CD8-positive, alpha-beta memory T cell (primary cell): ENCODE measurements at regions not wholly inside any gene's neighbourhood (a gene's known extent, or its start where the extent isn't known, plus 50 kb on each side); places are given as distances from the start of the nearest gene placed in this dataset.

Experiments used
- CTCF ChIA-PET: fragments of 350-600 bp; sonication (Branson Sonifier 250); formaldehyde crosslinking; loops from one replicate; lab custom pipeline; 2021; ENCODE audit warnings: antibody characterized with exemption; lab: Charles Lee
- POLR2A ChIA-PET: fragments of 350-600 bp; sonication (Branson Sonifier 250); formaldehyde crosslinking; loops from one replicate; lab custom pipeline; 2021; ENCODE audit warnings: antibody characterized with exemption; lab: Charles Lee
- DNase-seq, 5 donors: peaks; one replicate each; pipeline versions ENCODE4 v3.0.0 to v3.0.0-alpha.2; 2020 to 2022; ENCODE audit warnings: mixed read lengths in 1 of 5
- H3K27ac ChIP-seq: one replicate; pipeline ENCODE4 v1.7.0; 2013; ENCODE audit warnings: low read depth, mild to moderate bottlenecking, low read length, moderate library complexity
- H3K27me3 ChIP-seq: 2 replicates; pipeline ENCODE4 v1.7.0; 2013; ENCODE audit warnings: low read length, mild to moderate bottlenecking; ENCODE audit not compliant: insufficient read depth, poor library complexity, severe bottlenecking
- H3K36me3 ChIP-seq: 2 replicates; pipeline ENCODE4 v1.7.0; 2013; ENCODE audit warnings: mild to moderate bottlenecking, low read length, moderate library complexity; ENCODE audit not compliant: insufficient read depth
- H3K4me1 ChIP-seq: 2 replicates; pipeline ENCODE4 v1.7.0; 2013; ENCODE audit warnings: mild to moderate bottlenecking, low read length, moderate library complexity; ENCODE audit not compliant: insufficient read depth
- H3K4me3 ChIP-seq: 2 replicates; pipeline ENCODE4 v1.7.0; 2013; ENCODE audit warnings: mild to moderate bottlenecking, low read length
- H3K9me3 ChIP-seq: 2 replicates; pipeline ENCODE4 v1.7.0; 2013; ENCODE audit warnings: mild to moderate bottlenecking, low read length
- H3K27ac Mint-ChIP-seq, 8 donors: one replicate each; pipeline ENCODE4 v1.8.0; 2020 to 2021; ENCODE audit warnings: mixed read lengths in 8 of 8, mild to moderate bottlenecking in 6 of 8, inconsistent platforms in 3 of 8, moderate library complexity in 3 of 8
- H3K27me3 Mint-ChIP-seq, 2 donors: one replicate each; pipeline ENCODE4 v1.8.0; 2020 to 2021; ENCODE audit warnings: mixed read lengths in 2 of 2, mild to moderate bottlenecking in 1 of 2, moderate library complexity in 1 of 2
- H3K36me3 Mint-ChIP-seq, 3 donors: one replicate each; pipeline ENCODE4 v1.8.0; 2020 to 2021; ENCODE audit warnings: mixed read lengths in 3 of 3, inconsistent platforms in 1 of 3, mild to moderate bottlenecking in 1 of 3
- H3K4me1 Mint-ChIP-seq, 3 donors: one replicate each; pipeline ENCODE4 v1.8.0; 2020 to 2021; ENCODE audit warnings: mixed read lengths in 3 of 3, inconsistent platforms in 1 of 3, mild to moderate bottlenecking in 1 of 3
- H3K4me3 Mint-ChIP-seq, 7 donors: one replicate each; pipeline ENCODE4 v1.8.0; 2020 to 2021; ENCODE audit warnings: mixed read lengths in 7 of 7, mild to moderate bottlenecking in 6 of 7, moderate library complexity in 4 of 7, inconsistent platforms in 2 of 7
- H3K9me3 Mint-ChIP-seq, 5 donors: one replicate each; pipeline ENCODE4 v1.8.0; 2020 to 2022; ENCODE audit warnings: mixed read lengths in 5 of 5, mild to moderate bottlenecking in 3 of 5, moderate library complexity in 2 of 5, inconsistent platforms in 1 of 5

- Mint-ChIP-seq H3K36me3 (no peaks in the 10 kb centered on the region), H3K27me3 (peaks cover 0 to 3% of the 10 kb centered on the region in 2 donors), H3K27ac (no peak overlapping the region), H3K4me1 (no peaks in the 10 kb centered on the region), H3K9me3 (no peaks in the 10 kb centered on the region), H3K4me3 (no peak overlapping the region)
- Histone ChIP-seq H3K4me3 (no peak overlapping the region), H3K9me3 (no peaks in the 10 kb centered on the region), H3K4me1 (no peaks in the 10 kb centered on the region), H3K36me3 (no peaks in the 10 kb centered on the region), H3K27ac (no peak overlapping the region), H3K27me3 (no peaks in the 10 kb centered on the region)
- DNase-seq: no peak
- CTCF ChIA-PET: no interaction called here
- POLR2A ChIA-PET: no interaction called here
Observed at GRCh38 chr18:54742659-54743604, 85.3 kb upstream of the RAB27B start.

GRCh38 chr18:54743605-54743995, 84.7 kb upstream of the RAB27B start:
- DNase-seq: no peak
- H3K4me3 ChIP-seq: no peak overlapping the region
- Mint-ChIP-seq H3K27me3 (peaks cover 3% of the 10 kb centered on the region in 2 donors), H3K27ac (no peak overlapping the region), H3K9me3 (no peaks in the 10 kb centered on the region), H3K4me1 (no peaks in the 10 kb centered on the region), H3K36me3 (no peaks in the 10 kb centered on the region), H3K4me3 (no peak overlapping the region)
- ChIA-PET CTCF (no interaction called here), POLR2A (no interaction called here)
- no peaks in the 10 kb centered on the region for H3K9me3 ChIP-seq
- no peaks in the 10 kb centered on the region for H3K4me1 ChIP-seq
- no peaks in the 10 kb centered on the region for H3K36me3 ChIP-seq
- no peaks in the 10 kb centered on the region for H3K27me3 ChIP-seq
- H3K27ac ChIP-seq: no peak overlapping the region

- Histone ChIP-seq H3K4me1 (no peaks in the 10 kb centered on the region), H3K27me3 (no peaks in the 10 kb centered on the region), H3K27ac (no peak overlapping the region), H3K9me3 (no peaks in the 10 kb centered on the region), H3K4me3 (no peak overlapping the region), H3K36me3 (no peaks in the 10 kb centered on the region)
- Mint-ChIP-seq H3K27me3 (peaks cover 3 to 8% of the 10 kb centered on the region in 2 donors), H3K27ac (no peak overlapping the region), H3K4me3 (no peak overlapping the region), H3K36me3 (no peaks in the 10 kb centered on the region), H3K9me3 (no peaks in the 10 kb centered on the region), H3K4me1 (no peaks in the 10 kb centered on the region)
- ChIA-PET CTCF (no interaction called here), POLR2A (no interaction called here)
- DNase-seq: no peak
Observed at GRCh38 chr18:54749291-54749690, 79.0 kb upstream of the RAB27B start.

GRCh38 chr18:54750350-54750749, 77.9 kb upstream of the RAB27B start:
- Mint-ChIP-seq H3K36me3 (no peaks in the 10 kb centered on the region), H3K27ac (no peak overlapping the region), H3K4me3 (no peak overlapping the region), H3K4me1 (no peaks in the 10 kb centered on the region), H3K27me3 (peaks cover 3 to 10% of the 10 kb centered on the region in 2 donors), H3K9me3 (no peaks in the 10 kb centered on the region)
- POLR2A ChIA-PET: no interaction called here
- no peak for DNase-seq
- Histone ChIP-seq H3K36me3 (no peaks in the 10 kb centered on the region), H3K4me3 (no peak overlapping the region), H3K9me3 (no peaks in the 10 kb centered on the region), H3K4me1 (no peaks in the 10 kb centered on the region), H3K27ac (no peak overlapping the region), H3K27me3 (no peaks in the 10 kb centered on the region)
- CTCF ChIA-PET: no interaction called here

GRCh38 chr18:54752185-54752584, 76.1 kb upstream of the RAB27B start:
- DNase-seq: no peak
- no peak overlapping the region for H3K4me3 ChIP-seq
- H3K36me3 Mint-ChIP-seq: no peaks in the 10 kb centered on the region
- no peaks in the 10 kb centered on the region for H3K9me3 Mint-ChIP-seq
- H3K27ac ChIP-seq: no peak overlapping the region
- H3K9me3 ChIP-seq: no peaks in the 10 kb centered on the region
- no peak overlapping the region for H3K27ac Mint-ChIP-seq
- no peak overlapping the region for H3K4me3 Mint-ChIP-seq
- H3K36me3 ChIP-seq: no peaks in the 10 kb centered on the region
- H3K4me1 ChIP-seq: no peaks in the 10 kb centered on the region
- peaks cover 3 to 10% of the 10 kb centered on the region in 2 donors for H3K27me3 Mint-ChIP-seq
- H3K4me1 Mint-ChIP-seq: no peaks in the 10 kb centered on the region
- CTCF ChIA-PET: no interaction called here
- H3K27me3 ChIP-seq: no peaks in the 10 kb centered on the region
- POLR2A ChIA-PET: no interaction called here

GRCh38 chr18:54755456-54755855, 72.8 kb upstream of the RAB27B start:
- H3K27ac Mint-ChIP-seq: no peak overlapping the region
- POLR2A ChIA-PET: no interaction called here
- Histone ChIP-seq H3K4me3 (no peak overlapping the region), H3K27me3 (no peaks in the 10 kb centered on the region), H3K27ac (no peak overlapping the region), H3K4me1 (no peaks in the 10 kb centered on the region), H3K9me3 (no peaks in the 10 kb centered on the region), H3K36me3 (no peaks in the 10 kb centered on the region)
- no peaks in the 10 kb centered on the region for H3K4me1 Mint-ChIP-seq
- H3K27me3 Mint-ChIP-seq: peaks cover 0 to 4% of the 10 kb centered on the region in 2 donors
- no peak overlapping the region for H3K4me3 Mint-ChIP-seq
- H3K36me3 Mint-ChIP-seq: no peaks in the 10 kb centered on the region
- CTCF ChIA-PET: no interaction called here
- DNase-seq: no peak
- no peaks in the 10 kb centered on the region for H3K9me3 Mint-ChIP-seq

GRCh38 chr18:54762386-54762785, 65.9 kb upstream of the RAB27B start:
- POLR2A ChIA-PET: no interaction called here
- no peaks in the 10 kb centered on the region for H3K36me3 Mint-ChIP-seq

GRCh38 chr18:54764786-54765185, 63.5 kb upstream of the RAB27B start:
- no peaks in the 10 kb centered on the region for H3K9me3 Mint-ChIP-seq
- H3K4me3 Mint-ChIP-seq: no peak overlapping the region
- ChIA-PET CTCF (no interaction called here), POLR2A (no interaction called here)
- no peak overlapping the region for H3K27ac ChIP-seq
- H3K27ac Mint-ChIP-seq: no peak overlapping the region
- H3K4me1 Mint-ChIP-seq: no peaks in the 10 kb centered on the region
- no peak overlapping the region for H3K4me3 ChIP-seq
- H3K27me3 Mint-ChIP-seq: peaks cover 2 to 13% of the 10 kb centered on the region in 2 donors
- no peaks in the 10 kb centered on the region for H3K27me3 ChIP-seq
- DNase-seq: no peak
- H3K4me1 ChIP-seq: no peaks in the 10 kb centered on the region
- H3K36me3 Mint-ChIP-seq: no peaks in the 10 kb centered on the region
- no peaks in the 10 kb centered on the region for H3K9me3 ChIP-seq
- no peaks in the 10 kb centered on the region for H3K36me3 ChIP-seq

More at GRCh38 chr18:54762386-54762785, 65.9 kb upstream of the RAB27B start:
- DNase-seq: no peak
- no peak overlapping the region for H3K27ac ChIP-seq
- Mint-ChIP-seq H3K4me3 (no peak overlapping the region), H3K9me3 (no peaks in the 10 kb centered on the region), H3K27ac (no peak overlapping the region), H3K4me1 (no peaks in the 10 kb centered on the region), H3K27me3 (peaks cover 2 to 13% of the 10 kb centered on the region in 2 donors)
- CTCF ChIA-PET: no interaction called here
- H3K36me3 ChIP-seq: no peaks in the 10 kb centered on the region
- no peaks in the 10 kb centered on the region for H3K27me3 ChIP-seq
- H3K9me3 ChIP-seq: no peaks in the 10 kb centered on the region
- H3K4me3 ChIP-seq: no peak overlapping the region
- H3K4me1 ChIP-seq: no peaks in the 10 kb centered on the region
